GM12874 (cell line): ENCODE measurements at regions not wholly inside any gene's neighbourhood (a gene's known extent, or its start where the extent isn't known, plus 50 kb on each side); places are given as distances from the start of the nearest gene placed in this dataset.

Experiments used
- TF ChIP-seq, protein P1 (sequence below): IDR thresholded peaks from 2 replicates; pipeline ENCODE4 v1.5.1; 2011; ENCODE audit warnings: low read depth, mild to moderate bottlenecking, control low read depth, low read length, moderate library complexity; ENCODE audit not compliant: insufficient read depth

GRCh38 chr22:49011769-49012648, 815.7 kb downstream of the BRD1 start:
- TF ChIP-seq, protein P1, sequence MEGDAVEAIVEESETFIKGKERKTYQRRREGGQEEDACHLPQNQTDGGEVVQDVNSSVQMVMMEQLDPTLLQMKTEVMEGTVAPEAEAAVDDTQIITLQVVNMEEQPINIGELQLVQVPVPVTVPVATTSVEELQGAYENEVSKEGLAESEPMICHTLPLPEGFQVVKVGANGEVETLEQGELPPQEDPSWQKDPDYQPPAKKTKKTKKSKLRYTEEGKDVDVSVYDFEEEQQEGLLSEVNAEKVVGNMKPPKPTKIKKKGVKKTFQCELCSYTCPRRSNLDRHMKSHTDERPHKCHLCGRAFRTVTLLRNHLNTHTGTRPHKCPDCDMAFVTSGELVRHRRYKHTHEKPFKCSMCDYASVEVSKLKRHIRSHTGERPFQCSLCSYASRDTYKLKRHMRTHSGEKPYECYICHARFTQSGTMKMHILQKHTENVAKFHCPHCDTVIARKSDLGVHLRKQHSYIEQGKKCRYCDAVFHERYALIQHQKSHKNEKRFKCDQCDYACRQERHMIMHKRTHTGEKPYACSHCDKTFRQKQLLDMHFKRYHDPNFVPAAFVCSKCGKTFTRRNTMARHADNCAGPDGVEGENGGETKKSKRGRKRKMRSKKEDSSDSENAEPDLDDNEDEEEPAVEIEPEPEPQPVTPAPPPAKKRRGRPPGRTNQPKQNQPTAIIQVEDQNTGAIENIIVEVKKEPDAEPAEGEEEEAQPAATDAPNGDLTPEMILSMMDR: no peak

GRCh38 chr22:49011379-49011768, 816.3 kb downstream of the BRD1 start:
- TF ChIP-seq, protein P1: no peak

GRCh38 chr22:49010901-49011300, 816.8 kb downstream of the BRD1 start:
- TF ChIP-seq, protein P1: no peak

GRCh38 chr22:49010070-49010863, 817.4 kb downstream of the BRD1 start:
- TF ChIP-seq, protein P1: no peak

DNA sequence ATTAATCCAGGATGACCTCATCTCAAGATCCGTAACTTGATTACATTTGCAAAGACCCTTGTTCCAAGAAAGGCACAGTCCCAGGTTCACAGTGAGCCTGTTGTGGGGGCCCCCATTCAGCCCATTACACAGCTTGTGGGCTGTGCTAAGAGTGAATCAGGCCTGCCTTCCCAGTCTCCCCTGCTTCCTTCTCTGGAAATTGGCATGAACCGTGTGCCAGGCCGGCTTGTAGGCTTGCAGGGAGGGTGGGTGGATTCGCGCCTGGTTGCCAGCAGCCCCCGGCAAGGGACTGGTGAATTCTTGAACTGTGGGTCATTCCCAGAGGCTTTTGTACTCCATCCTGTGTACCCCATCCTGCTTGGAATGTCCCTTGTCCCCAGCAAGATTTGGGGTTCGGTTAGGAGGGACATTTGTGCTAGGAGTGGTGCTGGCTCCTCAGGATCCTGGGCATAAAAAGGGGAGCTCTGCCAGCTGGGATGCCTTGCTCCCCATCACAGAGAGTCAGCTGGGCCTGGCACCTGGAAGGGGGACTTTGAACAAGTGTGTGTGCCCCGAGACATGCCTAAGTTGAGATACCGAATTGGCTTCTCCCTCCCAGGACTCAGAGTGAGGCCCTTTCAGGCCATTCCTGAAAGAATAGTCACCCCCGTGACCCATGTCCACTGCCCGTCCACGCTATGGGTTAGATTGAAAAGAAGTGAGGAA, 818.2 kb downstream of the BRD1 start:
- TF ChIP-seq, protein P1: no peak

- TF ChIP-seq, protein P1: no peak
These were observed 818.9 kb downstream of the BRD1 start for GRCh38 chr22:49008682-49009235.
